Right lobe of liver (tissue), 4 donors: ENCODE measurements at regions not wholly inside any gene's neighbourhood (a gene's known extent, or its start where the extent isn't known, plus 50 kb on each side); places are given as distances from the start of the nearest gene placed in this dataset.

ENCODE experiments used
- CTCF ChIP-seq, 4 donors: fragments of 200-600 bp in 3 of 4; fragments of 450-650 bp in 1 of 4; IDR thresholded peaks; one replicate each; pipeline versions ENCODE4 v1.5.1 to v1.8.0; 2016 to 2022; ENCODE audit warnings: antibody characterized with exemption in 4 of 4, mild to moderate bottlenecking in 2 of 4
- POLR2A ChIP-seq: fragments of 450-650 bp; IDR thresholded peaks from one replicate; pipeline ENCODE4 v1.6.1; 2017; ENCODE audit warnings: antibody characterized with exemption, mild to moderate bottlenecking
- donor health status: DM: no; HTN: no; CAD: no.
- donor health status: DM: no; HTN: no; CAD: no.
- donor health status: DM: no; HTN: yes; CAD: no.

DNA sequence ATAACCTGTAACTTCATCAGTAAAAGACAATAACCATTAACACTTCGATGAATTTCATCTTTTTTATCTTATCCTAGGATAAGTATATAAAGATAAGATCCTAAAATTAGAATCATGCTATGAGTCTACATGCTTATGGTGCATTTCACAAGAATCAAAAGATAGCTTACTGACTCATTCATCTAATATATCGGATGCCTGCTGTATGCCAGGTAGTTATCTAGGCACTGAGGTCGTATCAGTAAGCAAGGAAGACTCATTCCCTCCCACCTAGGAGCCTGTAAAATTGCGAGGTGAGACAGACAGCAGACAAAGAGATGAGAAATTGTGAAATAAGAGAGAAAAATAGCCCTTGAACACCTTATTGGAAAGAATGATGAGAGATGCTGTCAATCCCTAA lies 240.6 kb upstream of the ADAMTSL1 start:
- TF ChIP-seq CTCF (IDR thresholded peaks at IDR 0.05) (no peak), POLR2A (no peak)
